GM04503 (cell line): ENCODE measurements at regions not wholly inside any gene's neighbourhood (a gene's known extent, or its start where the extent isn't known, plus 50 kb on each side); places are given as distances from the start of the nearest gene placed in this dataset.
"Not testable (repeated sequence)": the region's sequence is repeated elsewhere in the genome, so short reads cannot be mapped to it uniquely, and the experiment has no call there.

Experiments used
- DNase-seq: peaks from one replicate; pipeline ENCODE4 v3.0.0-alpha.2; 2012; ENCODE audit warnings: low read depth

GRCh38 chr4:64014647-64015046 lies 394.6 kb downstream of the TECRL start:
- no peak for DNase-seq

- DNase-seq = no peak
Measured at GRCh38 chr4:64001229-64001898, 407.9 kb downstream of the TECRL start.

GRCh38 chr4:64000241-64000640 lies 409.0 kb downstream of the TECRL start:
- no peak for DNase-seq

- no peak for DNase-seq
Measured at GRCh38 chr4:63986253-63986652, 423.0 kb downstream of the TECRL start.

GRCh38 chr4:63983224-63983623 lies 426.0 kb downstream of the TECRL start:
- DNase-seq = no peak

GRCh38 chr4:63965875-63966274 lies 443.4 kb downstream of the TECRL start:
- DNase-seq = no peak

GRCh38 chr4:63942706-63943286 lies 466.5 kb downstream of the TECRL start:
- not testable (repeated sequence) for DNase-seq

GRCh38 chr4:63937961-63938360 lies 471.3 kb downstream of the TECRL start:
- no peak for DNase-seq

- DNase-seq = no peak
Measured at GRCh38 chr4:63922146-63922545, 487.1 kb downstream of the TECRL start.

GRCh38 chr4:63921561-63921960 lies 487.7 kb downstream of the TECRL start:
- no peak for DNase-seq

- no peak for DNase-seq
Measured at GRCh38 chr4:63919636-63920365, 489.4 kb downstream of the TECRL start.

- DNase-seq = no peak
Measured at GRCh38 chr4:63906660-63907183, 502.5 kb downstream of the TECRL start.

- DNase-seq = no peak
Measured at GRCh38 chr4:63904201-63904600, 505.0 kb downstream of the TECRL start.

- no peak for DNase-seq
Measured at GRCh38 chr4:63901304-63901703, 507.9 kb downstream of the TECRL start.

GRCh38 chr4:63898961-63899360 lies 510.3 kb downstream of the TECRL start:
- DNase-seq = no peak

GRCh38 chr4:63894161-63894560 lies 515.1 kb downstream of the TECRL start:
- DNase-seq = no peak

- DNase-seq = no peak
Measured at GRCh38 chr4:63869370-63869769, 539.9 kb downstream of the TECRL start.

- no peak for DNase-seq
Measured at GRCh38 chr4:63851496-63851895, 557.8 kb downstream of the TECRL start.

GRCh38 chr4:63841266-63841665 lies 568.0 kb downstream of the TECRL start:
- DNase-seq = no peak

GRCh38 chr4:63831590-63832155 lies 577.6 kb downstream of the TECRL start:
- DNase-seq = no peak

- DNase-seq = no peak
Measured at GRCh38 chr4:63817196-63817865, 591.9 kb downstream of the TECRL start.
